HCEC 1CT (cell line): ENCODE measurements at regions not wholly inside any gene's neighbourhood (a gene's known extent, or its start where the extent isn't known, plus 50 kb on each side); places are given as distances from the start of the nearest gene placed in this dataset.

ENCODE experiments used
- DNase-seq: peaks from one replicate; pipeline ENCODE4 v3.0.0-alpha.2; 2017

DNA sequence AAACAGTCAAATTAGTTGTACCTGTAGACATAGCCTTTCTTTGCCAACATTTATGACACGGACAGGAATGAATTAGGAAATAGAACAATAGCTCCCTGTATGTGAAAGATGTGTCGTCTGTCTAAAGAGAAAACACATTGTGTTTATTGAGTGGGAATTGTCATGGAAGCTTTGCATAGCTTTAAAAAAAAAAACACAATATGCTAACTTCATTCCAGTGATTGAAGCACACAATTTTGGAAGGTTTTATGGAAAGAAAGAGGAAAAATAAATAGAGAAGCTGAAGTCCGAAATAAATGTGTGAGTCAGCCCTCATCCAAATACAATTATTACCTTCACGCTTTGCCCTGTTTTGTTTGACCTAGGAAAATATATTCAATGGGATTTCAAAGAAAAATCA is 1095.7 kb downstream of the TSN start:
- DNase-seq, result no peak

GRCh38 chr2:122851972-122852531 is 1096.6 kb downstream of the TSN start:
- no peak for DNase-seq

- DNase-seq, result no peak
Observed at GRCh38 chr2:122856696-122857095, 1101.2 kb downstream of the TSN start.

- DNase-seq, result no peak
Observed at GRCh38 chr2:122858075-122858702, 1102.7 kb downstream of the TSN start.

DNA sequence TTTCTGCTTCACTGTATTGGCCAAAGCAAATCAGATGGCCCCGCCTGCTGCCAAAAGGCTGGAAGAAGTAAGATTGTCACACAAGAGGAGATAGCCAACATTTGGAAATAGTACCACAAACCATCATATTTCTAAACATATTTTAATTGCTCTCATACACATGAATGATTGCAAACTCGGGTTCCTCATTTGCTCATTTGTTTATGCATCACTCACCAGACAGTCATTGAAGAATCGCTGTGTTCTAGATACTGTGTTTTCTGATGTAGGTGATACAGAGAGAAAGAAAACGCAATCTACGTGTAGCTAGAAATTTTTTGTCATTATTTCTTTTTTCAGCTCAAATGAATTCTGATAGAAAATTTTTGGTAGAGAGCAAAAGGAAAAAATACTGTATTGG is 1103.4 kb downstream of the TSN start:
- no peak for DNase-seq

GRCh38 chr2:122859260-122859659 is 1103.8 kb downstream of the TSN start:
- DNase-seq, result no peak

GRCh38 chr2:122863532-122863931 is 1108.1 kb downstream of the TSN start:
- DNase-seq, result no peak

GRCh38 chr2:122864728-122865127 is 1109.3 kb downstream of the TSN start:
- no peak for DNase-seq

DNA sequence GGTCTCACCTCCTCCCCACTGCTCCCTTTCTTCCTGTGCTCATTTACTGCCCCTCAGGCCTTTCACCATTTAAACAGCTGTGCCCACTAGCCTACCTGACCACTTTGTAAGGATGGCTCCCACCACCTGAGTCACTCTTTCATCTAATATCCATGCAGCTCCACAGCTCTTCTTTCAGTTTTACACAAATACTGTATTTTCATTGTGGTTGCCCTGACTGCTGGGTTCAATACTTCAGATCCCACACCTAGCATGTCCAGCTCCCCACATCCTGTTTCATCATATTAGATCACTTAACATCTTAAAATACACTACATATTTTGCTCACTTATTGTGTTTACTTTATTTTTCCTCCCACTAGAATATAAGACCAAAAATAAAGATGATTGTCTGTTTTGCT is 1110.6 kb downstream of the TSN start:
- no peak for DNase-seq

DNA sequence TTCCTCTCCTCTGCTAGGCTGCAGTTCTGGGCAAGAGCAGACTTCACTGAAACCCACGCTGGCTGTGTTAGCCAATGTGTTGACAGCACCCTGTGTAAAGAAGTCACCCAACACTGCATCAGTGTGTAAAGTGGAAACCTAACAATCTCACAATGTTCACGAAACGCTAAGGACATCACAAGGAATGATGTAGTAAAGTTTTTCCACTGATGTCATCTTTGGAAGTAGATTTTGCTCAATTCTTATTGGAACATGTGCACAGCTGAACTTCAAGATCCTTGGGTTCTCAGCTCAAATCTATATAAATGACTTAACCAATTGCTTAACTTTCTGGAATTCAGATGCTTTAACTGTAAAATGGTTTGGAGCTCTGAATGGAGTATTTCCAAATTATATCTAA is 1112.5 kb downstream of the TSN start:
- no peak for DNase-seq

DNA sequence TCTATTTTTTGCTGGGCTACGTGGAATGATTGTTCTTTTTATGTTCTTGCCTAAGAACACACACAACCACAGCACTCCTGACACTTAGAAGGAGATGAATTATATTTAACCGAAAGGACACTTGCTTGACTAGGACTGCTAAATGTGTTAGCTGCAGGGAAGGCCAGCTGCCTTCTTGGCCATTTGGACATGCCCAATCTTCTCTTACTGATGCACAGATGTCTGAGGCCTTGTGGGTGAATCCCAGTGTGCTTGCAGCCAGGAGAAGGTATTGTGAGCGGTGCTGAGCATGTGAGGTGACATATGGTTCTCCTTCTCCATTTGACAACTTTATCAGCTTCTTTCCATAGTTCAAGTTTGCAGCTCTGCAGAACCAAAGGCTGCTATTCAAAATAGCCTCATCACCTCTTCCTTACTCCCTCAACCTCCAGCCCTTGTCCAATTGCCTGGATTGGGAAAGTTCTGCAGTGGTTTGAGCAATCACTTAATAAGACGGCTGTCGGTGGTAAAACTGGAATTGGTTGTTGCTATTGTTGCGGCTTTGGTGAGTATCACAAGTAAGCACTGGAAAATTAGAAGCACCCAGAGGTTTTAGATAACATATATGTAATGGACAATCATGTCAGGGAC is 1113.3 kb downstream of the TSN start:
- no peak for DNase-seq

DNA sequence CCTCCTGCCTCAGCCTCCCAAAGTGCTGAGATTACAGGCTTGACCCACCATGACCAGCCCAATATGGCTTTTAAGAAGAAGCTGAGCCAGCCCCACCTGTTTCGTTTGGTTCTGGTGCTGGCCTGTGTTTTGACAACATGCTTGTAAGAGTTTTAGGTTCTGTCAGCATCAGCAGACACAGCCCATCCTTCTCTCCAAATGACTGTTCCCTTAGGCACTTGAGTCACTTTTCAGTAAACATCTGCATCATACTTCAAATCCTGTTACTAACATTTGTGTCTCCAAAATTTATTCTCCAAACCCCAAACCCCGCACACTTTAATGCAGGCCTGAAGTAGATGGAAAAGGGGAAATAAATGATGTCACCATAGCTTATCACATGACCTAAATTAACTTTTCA is 1118.5 kb downstream of the TSN start:
- no peak for DNase-seq

DNA sequence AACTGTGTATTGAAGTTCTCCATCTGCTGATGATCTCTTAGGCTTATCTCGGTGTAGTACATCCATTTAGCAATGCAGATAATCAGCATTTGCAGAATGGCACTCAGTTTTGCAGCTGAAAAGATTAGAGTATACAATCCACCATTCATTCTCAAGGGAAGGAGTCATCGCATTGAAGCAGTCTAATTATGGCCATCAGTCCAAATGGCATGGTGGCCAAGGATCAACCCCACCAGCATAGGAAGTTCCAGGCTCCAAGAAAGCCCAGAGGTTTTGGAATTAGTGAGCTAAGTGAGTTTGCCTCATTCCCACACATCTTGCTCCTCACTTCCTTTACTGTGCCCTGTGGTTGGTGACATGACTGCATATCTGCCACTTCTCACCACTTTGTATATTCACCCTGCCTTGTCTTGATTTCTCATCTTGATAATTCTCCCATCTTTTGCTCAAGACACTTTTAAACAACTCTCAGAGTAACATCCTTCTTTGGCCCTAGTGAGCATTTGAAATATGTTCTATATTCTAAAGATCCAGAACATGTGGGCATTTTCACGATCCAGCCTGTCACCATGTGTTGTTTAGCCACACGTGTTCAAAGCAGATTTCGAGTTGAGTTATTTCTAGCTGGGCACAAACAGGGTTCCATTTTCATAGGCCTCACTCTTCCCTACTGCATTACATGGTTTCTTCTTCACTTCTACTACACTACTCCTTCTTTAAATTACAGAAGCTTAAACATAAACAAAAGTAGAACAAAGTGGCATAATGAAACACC is 1119.8 kb downstream of the TSN start:
- DNase-seq, result no peak

DNA sequence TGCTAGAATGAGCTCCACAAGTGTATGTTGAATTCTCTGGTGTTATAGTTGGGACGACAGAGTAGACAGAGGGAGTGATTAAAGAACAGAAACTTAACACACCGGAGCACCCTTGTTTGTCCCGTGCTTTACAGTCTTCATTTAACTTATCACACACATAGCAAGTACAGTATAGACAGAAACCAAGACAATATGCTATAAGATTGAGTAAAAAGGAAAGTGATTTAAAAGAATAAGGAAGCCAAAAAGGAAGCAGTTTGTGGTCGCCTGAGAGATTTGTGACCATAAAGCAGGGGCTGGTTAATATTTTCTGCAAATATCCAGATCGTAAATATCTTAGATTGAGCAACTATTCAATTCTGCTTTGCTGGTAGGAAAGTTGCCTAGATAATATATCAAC is 1128.4 kb downstream of the TSN start:
- DNase-seq, result no peak

- DNase-seq, result no peak
Observed at GRCh38 chr2:122884889-122885288, 1129.4 kb downstream of the TSN start.

DNA sequence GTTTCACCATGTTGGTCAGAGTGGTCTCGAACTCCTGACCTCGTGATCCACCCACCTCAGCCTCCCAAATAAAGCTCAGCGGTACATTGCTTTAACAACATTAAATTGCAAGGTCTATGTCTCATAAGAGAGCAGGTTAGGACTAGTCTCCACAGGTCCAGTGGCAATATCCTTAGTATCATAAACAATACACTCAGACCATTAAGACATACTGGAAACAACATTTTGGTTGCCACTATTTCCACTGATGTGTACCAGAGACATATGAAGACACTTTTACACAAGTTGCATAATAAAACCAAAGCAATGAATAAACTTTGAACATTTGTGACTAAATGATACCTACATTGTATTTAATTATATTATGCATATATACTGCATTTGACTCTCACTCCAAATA is 1130.0 kb downstream of the TSN start:
- DNase-seq, result no peak

DNA sequence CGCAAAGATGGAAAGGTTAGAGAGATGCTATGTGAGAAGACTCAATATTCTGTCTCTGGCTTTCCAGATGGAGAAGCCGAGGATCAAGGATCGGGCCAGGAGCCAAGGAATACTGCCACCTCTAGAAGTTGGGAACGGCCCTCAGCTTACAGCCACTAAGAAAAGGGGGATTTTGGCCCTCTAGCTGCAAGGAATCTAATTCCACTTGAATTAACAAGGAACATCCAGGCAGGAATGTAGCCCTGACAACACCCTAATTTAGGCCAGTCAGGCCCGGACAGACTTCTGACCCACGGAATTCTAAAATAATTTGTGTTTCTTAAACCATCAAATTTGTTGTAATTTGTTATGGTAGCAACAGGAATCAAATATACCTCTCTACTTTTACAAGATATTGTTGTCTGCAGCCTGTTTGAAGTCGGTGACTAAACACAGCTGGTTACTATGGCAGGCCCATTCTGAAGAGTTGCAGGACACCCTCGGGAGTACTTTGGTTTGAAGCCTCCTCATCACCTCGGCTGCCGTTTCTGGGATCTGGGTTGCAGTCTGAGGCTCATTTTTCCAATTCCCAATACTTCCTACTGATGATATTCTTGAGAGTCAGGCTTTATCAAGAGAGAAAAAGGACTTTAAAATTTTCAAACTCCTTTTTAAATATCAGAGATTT is 1131.2 kb downstream of the TSN start:
- DNase-seq, result no peak

- no peak for DNase-seq
Observed at GRCh38 chr2:122899614-122900013, 1125.5 kb upstream of the CNTNAP5 start.

DNA sequence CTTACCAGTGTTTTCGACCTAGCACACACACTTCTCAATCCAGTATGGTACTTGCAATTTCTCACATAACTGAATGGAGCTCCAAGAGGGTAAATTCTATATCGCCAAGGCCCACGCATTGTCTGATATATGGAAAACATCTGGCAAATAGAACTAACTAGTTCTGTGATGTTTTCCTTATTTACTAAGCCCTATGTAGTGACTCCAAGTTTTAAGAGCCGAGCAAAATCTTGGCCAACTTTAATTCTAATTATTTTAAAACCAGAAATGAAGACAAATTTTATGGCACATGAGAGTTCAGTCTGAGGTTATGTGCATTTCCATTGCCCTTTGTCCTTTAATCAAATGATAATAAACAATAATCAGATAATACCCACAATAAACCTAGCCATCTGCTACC is 1119.7 kb upstream of the CNTNAP5 start:
- DNase-seq, result no peak

DNA sequence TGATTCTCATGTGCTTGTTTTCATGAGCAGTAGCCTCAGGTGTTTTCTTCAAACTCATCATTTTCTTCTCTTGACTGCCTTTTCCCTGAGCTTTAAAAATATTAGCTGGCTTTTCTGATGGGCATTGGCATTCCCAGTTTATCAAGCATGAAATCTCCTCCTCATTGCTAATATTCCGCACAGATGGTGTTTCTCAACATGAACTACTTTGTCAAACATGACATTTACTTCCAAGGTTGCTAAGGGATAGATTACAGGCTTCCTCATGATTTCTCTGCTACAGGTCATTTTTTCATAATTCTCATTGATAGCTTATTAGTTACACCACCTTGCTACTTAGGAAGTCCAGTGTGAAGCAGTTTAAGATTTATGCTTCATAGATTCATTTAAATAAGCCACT is 1116.9 kb upstream of the CNTNAP5 start:
- no peak for DNase-seq

GRCh38 chr2:122927197-122927596 is 1097.9 kb upstream of the CNTNAP5 start:
- DNase-seq, result no peak

DNA sequence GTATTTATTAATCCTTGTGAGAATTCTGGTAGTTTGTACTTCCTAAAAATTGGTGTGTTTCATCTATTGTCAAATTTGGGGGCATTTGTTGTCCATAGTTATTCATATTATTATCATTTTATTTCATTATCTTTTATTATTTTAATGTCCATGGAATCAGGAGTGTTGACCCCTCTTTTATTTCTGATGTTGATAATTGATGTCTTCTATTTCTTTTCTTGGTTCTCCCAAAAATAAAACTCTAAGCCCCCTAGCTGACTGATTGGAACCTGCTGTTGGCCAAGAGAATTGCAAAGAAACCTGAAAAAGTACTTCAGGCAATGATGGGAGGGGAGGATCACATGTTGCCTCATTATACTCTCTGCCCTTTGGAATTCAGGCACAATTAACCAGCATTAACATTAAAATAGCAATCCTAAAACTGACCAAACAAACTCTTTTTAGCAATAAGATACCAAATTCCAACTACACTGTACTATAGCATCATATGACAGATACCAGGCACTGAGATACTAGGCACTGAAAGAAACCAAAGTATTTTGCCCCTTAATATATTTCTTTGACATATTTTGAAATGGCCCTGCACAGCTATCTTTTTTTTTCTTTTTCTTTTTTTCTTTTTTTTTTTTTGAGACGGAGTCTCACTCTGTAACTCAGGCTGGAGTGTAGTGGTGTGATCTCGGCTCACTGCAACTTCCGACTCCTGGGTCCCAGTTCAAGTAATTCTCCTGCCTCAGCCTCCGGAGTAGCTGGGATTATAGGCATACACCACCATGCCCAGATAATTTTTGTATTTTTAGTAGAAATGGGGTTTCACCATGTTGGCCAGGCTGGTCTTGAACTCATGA is 1097.2 kb upstream of the CNTNAP5 start:
- no peak for DNase-seq

- DNase-seq, result no peak
Observed at GRCh38 chr2:122929347-122929746, 1095.7 kb upstream of the CNTNAP5 start.
